Mesothelial cell of epicardium (in vitro differentiated cells): ENCODE measurements at regions not wholly inside any gene's neighbourhood (a gene's known extent, or its start where the extent isn't known, plus 50 kb on each side); places are given as distances from the start of the nearest gene placed in this dataset.

Experiments
- DNase-seq, 2 experiments: peaks; one replicate each; pipeline ENCODE4 v3.0.0; 2021; ENCODE audit warnings: low spot score in 2 of 2; ENCODE audit not compliant: unreplicated experiment in 2 of 2
- H3K27ac Mint-ChIP-seq: 2 replicates; pipeline ENCODE4 v1.8.0; 2021; ENCODE audit warnings: mixed read lengths
- H3K27me3 Mint-ChIP-seq: 2 replicates; pipeline ENCODE4 v1.8.0; 2021; ENCODE audit warnings: low read depth, mixed read lengths
- H3K36me3 Mint-ChIP-seq: 2 replicates; pipeline ENCODE4 v1.8.0; 2021; ENCODE audit warnings: mixed read lengths
- H3K4me1 Mint-ChIP-seq: 2 replicates; pipeline ENCODE4 v1.8.0; 2021; ENCODE audit warnings: mixed read lengths
- H3K4me3 Mint-ChIP-seq: 2 replicates; pipeline ENCODE4 v1.8.0; 2021; ENCODE audit warnings: mild to moderate bottlenecking, moderate library complexity, mixed read lengths
- H3K9me3 Mint-ChIP-seq: 2 replicates; pipeline ENCODE4 v1.8.0; 2021; ENCODE audit warnings: mixed read lengths
- CTCF ChIP-seq: fragments of 200-600 bp; sonication (generic); IDR thresholded peaks from one replicate; pipeline ENCODE4 v1.5.0; 2021; ENCODE audit warnings: antibody characterized with exemption; ENCODE audit not compliant: unreplicated experiment

DNA sequence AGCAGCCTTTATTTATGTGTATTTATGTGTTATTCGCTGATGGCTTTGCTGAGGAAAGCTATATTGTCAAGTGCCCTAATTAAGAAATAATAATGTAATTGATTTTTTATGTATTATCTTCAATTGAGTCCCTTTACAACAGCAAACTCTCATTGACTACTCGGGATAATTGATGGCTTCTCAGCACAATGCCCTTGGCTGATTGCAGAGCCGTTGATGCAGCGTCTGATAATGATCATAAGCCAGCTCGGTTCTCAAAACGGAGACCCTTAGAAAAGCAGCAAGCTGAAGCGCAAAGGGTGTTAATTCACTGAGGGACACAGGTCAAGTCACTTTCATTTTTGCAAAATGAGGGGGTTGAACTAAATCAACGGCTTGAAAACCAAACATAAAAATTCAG, 357.1 kb upstream of the KCNH8 start:
- H3K4me1 Mint-ChIP-seq, result no peaks in the 10 kb centered on the region
- no peak overlapping the region for H3K27ac Mint-ChIP-seq
- no peak for TF ChIP-seq CTCF

GRCh38 chr3:18790384-18790783, 357.9 kb upstream of the KCNH8 start:
- Mint-ChIP-seq H3K27me3 (no peaks in the 10 kb centered on the region), H3K4me3 (no peak overlapping the region), H3K4me1 (no peaks in the 10 kb centered on the region), H3K9me3 (peaks cover 16% of the 10 kb centered on the region), H3K36me3 (no peaks in the 10 kb centered on the region), H3K27ac (no peak overlapping the region)
- no peak for TF ChIP-seq CTCF
- no peak for DNase-seq

More for the DNA sequence above, 357.1 kb upstream of the KCNH8 start:
- H3K27me3 Mint-ChIP-seq, result no peaks in the 10 kb centered on the region
- H3K9me3 Mint-ChIP-seq, result peaks cover 21% of the 10 kb centered on the region
- no peak overlapping the region for H3K4me3 Mint-ChIP-seq
- no peak for DNase-seq
- H3K36me3 Mint-ChIP-seq, result no peaks in the 10 kb centered on the region

DNA sequence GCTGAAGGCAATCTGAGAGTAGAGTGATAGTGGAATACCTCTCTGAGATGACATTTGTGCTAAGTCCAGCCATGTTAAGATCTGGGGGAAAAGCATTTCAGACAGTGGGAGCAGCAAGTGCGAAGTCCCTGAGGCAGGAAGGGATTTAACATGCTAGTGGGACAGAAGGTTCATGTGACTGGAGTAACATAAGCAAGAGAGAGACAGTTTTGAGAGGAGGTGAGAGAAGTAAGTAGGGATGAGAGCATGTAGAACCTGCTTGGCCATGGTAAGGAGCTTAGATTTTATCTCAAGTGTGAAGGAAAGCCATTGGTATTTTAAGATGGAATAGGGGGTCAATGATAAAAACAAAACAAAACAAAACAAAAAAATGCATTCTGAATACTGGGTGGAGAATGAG, 358.6 kb upstream of the KCNH8 start:
- no peak overlapping the region for H3K4me3 Mint-ChIP-seq
- H3K27me3 Mint-ChIP-seq, result no peaks in the 10 kb centered on the region
- H3K36me3 Mint-ChIP-seq, result no peaks in the 10 kb centered on the region
- H3K27ac Mint-ChIP-seq, result no peak overlapping the region
- no peaks in the 10 kb centered on the region for H3K4me1 Mint-ChIP-seq
- no peak for TF ChIP-seq CTCF
- no peak for DNase-seq
- peaks cover 16% of the 10 kb centered on the region for H3K9me3 Mint-ChIP-seq

GRCh38 chr3:18787441-18787840, 360.9 kb upstream of the KCNH8 start:
- H3K36me3 Mint-ChIP-seq, result no peaks in the 10 kb centered on the region
- DNase-seq, result no peak
- peaks cover 8% of the 10 kb centered on the region for H3K9me3 Mint-ChIP-seq
- no peak overlapping the region for H3K27ac Mint-ChIP-seq
- H3K27me3 Mint-ChIP-seq, result no peaks in the 10 kb centered on the region
- H3K4me3 Mint-ChIP-seq, result no peak overlapping the region
- no peak for TF ChIP-seq CTCF
- no peaks in the 10 kb centered on the region for H3K4me1 Mint-ChIP-seq

- no peak for DNase-seq
- Mint-ChIP-seq H3K27me3 (no peaks in the 10 kb centered on the region), H3K4me3 (no peak overlapping the region), H3K4me1 (no peaks in the 10 kb centered on the region), H3K27ac (no peak overlapping the region), H3K36me3 (no peaks in the 10 kb centered on the region), H3K9me3 (peaks cover 8% of the 10 kb centered on the region)
- no peak for TF ChIP-seq CTCF
Observed at GRCh38 chr3:18786650-18787323, 361.5 kb upstream of the KCNH8 start.

DNA sequence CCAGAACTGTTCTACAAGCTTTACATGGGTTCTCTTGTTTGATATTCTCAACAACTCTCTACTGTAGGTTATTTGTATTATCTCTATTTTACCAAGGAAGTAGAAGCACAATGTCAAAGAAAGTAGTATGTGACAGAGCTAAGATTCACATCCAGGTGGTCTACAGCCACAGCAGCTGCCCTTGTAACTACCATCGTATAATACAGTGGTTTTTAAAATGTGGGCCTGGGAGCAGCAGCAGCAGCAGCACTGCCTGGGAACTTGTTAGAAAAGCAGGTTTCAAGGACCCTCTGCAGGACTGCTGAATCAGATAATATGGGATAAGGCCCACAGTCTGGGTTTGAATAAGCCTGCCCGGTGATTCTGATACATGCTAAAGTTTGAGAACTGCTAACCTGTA, 357.1 kb upstream of the SATB1 start:
- TF ChIP-seq CTCF, result no peak
- no peak overlapping the region for H3K4me3 Mint-ChIP-seq
- H3K4me1 Mint-ChIP-seq, result no peaks in the 10 kb centered on the region
- H3K27ac Mint-ChIP-seq, result no peak overlapping the region
- H3K27me3 Mint-ChIP-seq, result peaks cover 2% of the 10 kb centered on the region
- no peak for DNase-seq
- H3K9me3 Mint-ChIP-seq, result peaks cover 4% of the 10 kb centered on the region
- H3K36me3 Mint-ChIP-seq, result no peaks in the 10 kb centered on the region
